OCI-LY7 (cell line): ENCODE measurements at regions not wholly inside any gene's neighbourhood (a gene's known extent, or its start where the extent isn't known, plus 50 kb on each side); places are given as distances from the start of the nearest gene placed in this dataset.

ENCODE experiments used
- BruUV-seq: library from RNA; stranded (reverse); fragments of 400-500 nt; replicated peaks from 2 replicates; lab custom pipeline; 2021; lab: Mats Ljungman, UMichigan
- CTCF ChIA-PET: fragments of 300-600 bp; sonication (Branson Sonifier 250); formaldehyde crosslinking; loops from one replicate; lab custom pipeline; 2022; ENCODE audit warnings: antibody characterized with exemption; ENCODE audit not compliant: unreplicated experiment; lab: Charles Lee
- POLR2A ChIA-PET: fragments of 300-600 bp; sonication (Branson Sonifier 250); formaldehyde crosslinking; loops from one replicate; lab custom pipeline; 2022; ENCODE audit warnings: antibody characterized with exemption; lab: Charles Lee
- DNase-seq: peaks from one replicate; pipeline ENCODE4 v3.0.0-alpha.2; 2015; ENCODE audit warnings: low spot score
- H2AFZ ChIP-seq: fragments of 200-600 bp; sonication (generic), shearing (Covaris generic); 2 replicates; pipeline ENCODE4 v1.6.1; 2014; ENCODE audit warnings: mild to moderate bottlenecking, antibody characterized with exemption, low read length, moderate library complexity
- H3K27ac ChIP-seq: fragments of 200-600 bp; sonication (generic); 2 replicates; pipeline ENCODE4 v1.5.1; 2014; ENCODE audit warnings: mixed run types, low read depth, mild to moderate bottlenecking, moderate library complexity, low read length, inconsistent platforms; ENCODE audit not compliant: poor library complexity, severe bottlenecking
- H3K36me3 ChIP-seq: fragments of 200-600 bp; sonication (generic); 2 replicates; pipeline ENCODE4 v1.6.1; 2014; ENCODE audit warnings: mild to moderate bottlenecking, antibody characterized with exemption, low read length, moderate library complexity, mixed read lengths; ENCODE audit not compliant: insufficient read depth
- H3K4me1 ChIP-seq: fragments of 200-600 bp; sonication (generic); 2 replicates; pipeline ENCODE4 v1.5.1; 2014; ENCODE audit warnings: mild to moderate bottlenecking, low read length; ENCODE audit not compliant: insufficient read depth, poor library complexity, severe bottlenecking
- H3K4me2 ChIP-seq: fragments of 200-600 bp; sonication (generic); 2 replicates; pipeline ENCODE4 v1.6.1; 2014; ENCODE audit warnings: mild to moderate bottlenecking, low read length
- H3K4me3 ChIP-seq: fragments of 200-600 bp; sonication (generic); 2 replicates; pipeline ENCODE4 v1.5.1; 2014; ENCODE audit warnings: mild to moderate bottlenecking, low read depth, low read length; ENCODE audit not compliant: poor library complexity, severe bottlenecking
- H3K79me2 ChIP-seq: fragments of 200-600 bp; sonication (generic); 2 replicates; pipeline ENCODE4 v1.6.1; 2016; ENCODE audit warnings: low read depth, mild to moderate bottlenecking, low read length, moderate library complexity, mixed read lengths; ENCODE audit not compliant: insufficient read depth
- H3K9me2 ChIP-seq: fragments of 200-600 bp; sonication (generic); 2 replicates; pipeline ENCODE4 v1.6.1; 2016; ENCODE audit warnings: mild to moderate bottlenecking, low read length, mixed read lengths; ENCODE audit not compliant: insufficient read depth
- H3K9me3 ChIP-seq: fragments of 200-600 bp; sonication (generic); 2 replicates; pipeline ENCODE4 v1.6.1; 2014; ENCODE audit warnings: mild to moderate bottlenecking, mixed run types, low read length, mixed read lengths
- H4K20me1 ChIP-seq: fragments of 200-600 bp; sonication (generic); 2 replicates; pipeline ENCODE4 v1.6.1; 2014; ENCODE audit warnings: mild to moderate bottlenecking, antibody characterized with exemption, low read length, moderate library complexity, mixed read lengths; ENCODE audit not compliant: insufficient read depth
- EZH2phosphoT487 ChIP-seq: fragments of 200-600 bp; sonication (generic); IDR thresholded peaks from 2 replicates; pipeline ENCODE4 v1.6.1; 2018; ENCODE audit warnings: low read depth, borderline replicate concordance, mild to moderate bottlenecking, mixed run types, antibody characterized with exemption, low read length, moderate library complexity, mixed read lengths
- intact Hi-C: fragments of 100-400 bp; cut with micrococcal nuclease; formaldehyde crosslinking; loops from one replicate; pipeline ENCODE4 v1.10.0; 2022; ENCODE audit not compliant: unreplicated experiment
- TF ChIP-seq, protein P1 (sequence below): fragments of 200-600 bp; sonication (generic); conservative IDR thresholded peaks from 2 replicates; pipeline ENCODE4 v1.5.1; 2014; ENCODE audit warnings: mild to moderate bottlenecking, antibody characterized with exemption, low read length, moderate library complexity, mixed read lengths

DNA sequence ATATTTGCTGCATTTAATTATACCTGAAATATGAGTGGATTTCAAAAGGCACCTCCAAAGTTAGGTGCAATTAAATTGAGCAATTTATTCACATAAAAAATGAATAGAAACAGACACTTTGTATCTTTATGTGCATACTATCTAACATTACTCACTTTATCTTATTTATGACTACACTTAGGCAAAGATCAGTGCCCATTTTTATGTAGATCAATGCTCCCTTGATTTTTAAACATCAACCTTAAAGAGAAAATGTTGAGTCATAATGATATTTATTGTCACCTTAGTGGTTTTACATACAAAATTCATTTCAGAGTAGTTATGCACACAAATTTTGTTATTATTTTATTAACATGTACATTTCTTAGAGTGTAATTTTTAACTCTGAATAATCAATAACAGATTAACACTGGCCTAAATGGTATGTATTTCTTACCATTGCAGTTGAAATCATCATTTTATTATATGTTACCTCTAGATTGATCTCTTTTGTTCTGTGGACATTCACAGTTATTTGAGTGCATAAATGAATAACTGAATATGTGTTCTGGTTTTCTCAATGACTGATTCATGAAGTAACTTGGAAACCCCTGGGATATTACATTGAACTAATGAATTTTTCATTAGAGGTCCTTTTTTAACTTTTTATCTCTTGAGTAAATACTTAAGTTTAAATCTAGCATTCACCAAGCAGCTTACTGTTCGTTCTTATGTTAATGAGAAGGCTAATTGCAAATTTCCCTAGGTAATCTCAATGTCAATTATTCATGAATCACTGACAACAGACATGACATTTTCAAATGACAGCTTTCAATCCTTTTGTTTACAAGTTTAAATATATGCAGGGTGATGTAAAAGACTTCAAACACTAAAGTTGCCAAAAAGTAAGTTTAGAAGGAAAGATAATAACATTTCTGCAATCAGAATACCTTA, 1182.0 kb upstream of the PABPC4L start:
- POLR2A ChIA-PET = no interaction called here
- Histone ChIP-seq H4K20me1 (no peaks in the 10 kb centered on the region), H3K4me1 (no peaks in the 10 kb centered on the region), H3K4me3 (no peak overlapping the region), H3K9me2 (no peaks in the 10 kb centered on the region), H3K4me2 (no peak overlapping the region), H3K27ac (no peak overlapping the region), H3K79me2 (no peaks in the 10 kb centered on the region), H3K9me3 (no peaks in the 10 kb centered on the region), H3K36me3 (no peaks in the 10 kb centered on the region), H2AFZ (no peak overlapping the region)
- no TSS peak for BruUV-seq
- intact Hi-C loops = no loop called here
- no peak for DNase-seq
- CTCF ChIA-PET = no interaction called here
- TF ChIP-seq, protein P1, sequence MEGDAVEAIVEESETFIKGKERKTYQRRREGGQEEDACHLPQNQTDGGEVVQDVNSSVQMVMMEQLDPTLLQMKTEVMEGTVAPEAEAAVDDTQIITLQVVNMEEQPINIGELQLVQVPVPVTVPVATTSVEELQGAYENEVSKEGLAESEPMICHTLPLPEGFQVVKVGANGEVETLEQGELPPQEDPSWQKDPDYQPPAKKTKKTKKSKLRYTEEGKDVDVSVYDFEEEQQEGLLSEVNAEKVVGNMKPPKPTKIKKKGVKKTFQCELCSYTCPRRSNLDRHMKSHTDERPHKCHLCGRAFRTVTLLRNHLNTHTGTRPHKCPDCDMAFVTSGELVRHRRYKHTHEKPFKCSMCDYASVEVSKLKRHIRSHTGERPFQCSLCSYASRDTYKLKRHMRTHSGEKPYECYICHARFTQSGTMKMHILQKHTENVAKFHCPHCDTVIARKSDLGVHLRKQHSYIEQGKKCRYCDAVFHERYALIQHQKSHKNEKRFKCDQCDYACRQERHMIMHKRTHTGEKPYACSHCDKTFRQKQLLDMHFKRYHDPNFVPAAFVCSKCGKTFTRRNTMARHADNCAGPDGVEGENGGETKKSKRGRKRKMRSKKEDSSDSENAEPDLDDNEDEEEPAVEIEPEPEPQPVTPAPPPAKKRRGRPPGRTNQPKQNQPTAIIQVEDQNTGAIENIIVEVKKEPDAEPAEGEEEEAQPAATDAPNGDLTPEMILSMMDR = no peak
- no peak for TF ChIP-seq EZH2phosphoT487

DNA sequence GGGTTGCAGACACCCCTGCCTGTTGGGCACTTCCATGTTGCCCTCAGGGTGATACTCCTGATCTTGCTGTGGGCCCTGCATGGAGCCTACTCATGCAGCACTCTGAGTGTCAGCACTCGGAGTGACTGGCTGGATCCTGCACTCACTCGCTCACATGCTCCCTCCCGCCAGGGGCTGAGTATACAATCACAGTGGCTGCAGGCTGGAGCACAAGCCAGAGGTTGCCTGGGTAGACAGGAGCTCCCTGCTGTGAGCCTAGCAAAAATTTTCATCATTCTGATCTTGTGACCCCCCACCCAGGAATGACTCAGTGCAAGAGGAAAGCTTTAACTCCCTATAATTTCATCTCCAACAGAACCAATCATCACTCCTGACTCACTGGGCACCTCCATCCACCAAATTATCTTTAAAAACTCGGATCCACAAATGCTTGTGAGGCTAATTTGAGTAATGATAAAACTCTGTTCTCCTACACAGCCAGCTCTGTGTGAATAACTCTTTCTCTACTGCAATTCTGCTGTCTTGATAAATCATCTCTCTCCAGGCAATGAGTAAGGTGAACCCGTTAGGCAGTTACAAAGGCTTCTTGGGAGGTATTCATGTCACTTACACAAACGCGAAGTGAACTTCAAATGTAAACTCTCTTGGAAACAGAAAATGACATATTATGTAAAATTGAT, 1180.8 kb upstream of the PABPC4L start:
- no peaks in the 10 kb centered on the region for H3K4me1 ChIP-seq
- no peak for TF ChIP-seq EZH2phosphoT487
- TF ChIP-seq, protein P1 = no peak
- no peak overlapping the region for H3K27ac ChIP-seq
- H3K79me2 ChIP-seq = no peaks in the 10 kb centered on the region
- intact Hi-C loops = no loop called here
- H3K9me3 ChIP-seq = no peaks in the 10 kb centered on the region
- H2AFZ ChIP-seq = no peak overlapping the region
- H3K36me3 ChIP-seq = no peaks in the 10 kb centered on the region
- no peaks in the 10 kb centered on the region for H3K9me2 ChIP-seq
- no peak for DNase-seq
- CTCF ChIA-PET = no interaction called here
- H3K4me2 ChIP-seq = no peak overlapping the region
- no peaks in the 10 kb centered on the region for H4K20me1 ChIP-seq
- no TSS peak for BruUV-seq
- no peak overlapping the region for H3K4me3 ChIP-seq
- POLR2A ChIA-PET = no interaction called here
